Mononuclear cell (primary cell): ENCODE measurements at regions not wholly inside any gene's neighbourhood (a gene's known extent, or its start where the extent isn't known, plus 50 kb on each side); places are given as distances from the start of the nearest gene placed in this dataset.

Experiments used
- H3K27me3 ChIP-seq: 2 replicates; pipeline ENCODE4 v1.6.0; 2011; ENCODE audit warnings: low read length, control low read depth; ENCODE audit not compliant: insufficient read depth
- H3K4me1 ChIP-seq: 2 replicates; pipeline ENCODE4 v1.5.1; 2011; ENCODE audit warnings: mild to moderate bottlenecking, low read length, control low read depth; ENCODE audit not compliant: insufficient read depth
- H3K4me3 ChIP-seq: 2 replicates; pipeline ENCODE4 v1.5.1; 2011; ENCODE audit warnings: mild to moderate bottlenecking, low read length, moderate library complexity
- H3K9me3 ChIP-seq: 2 replicates; pipeline ENCODE4 v1.5.1; 2011; ENCODE audit warnings: low read depth, mild to moderate bottlenecking, control low read depth, low read length

GRCh38 chr1:56304975-56305374 is 274.4 kb downstream of the PLPP3 start:
- H3K9me3 ChIP-seq, result no peaks in the 10 kb centered on the region
- H3K4me3 ChIP-seq, result no peak overlapping the region
- no peaks in the 10 kb centered on the region for H3K27me3 ChIP-seq
- H3K4me1 ChIP-seq, result no peaks in the 10 kb centered on the region

DNA sequence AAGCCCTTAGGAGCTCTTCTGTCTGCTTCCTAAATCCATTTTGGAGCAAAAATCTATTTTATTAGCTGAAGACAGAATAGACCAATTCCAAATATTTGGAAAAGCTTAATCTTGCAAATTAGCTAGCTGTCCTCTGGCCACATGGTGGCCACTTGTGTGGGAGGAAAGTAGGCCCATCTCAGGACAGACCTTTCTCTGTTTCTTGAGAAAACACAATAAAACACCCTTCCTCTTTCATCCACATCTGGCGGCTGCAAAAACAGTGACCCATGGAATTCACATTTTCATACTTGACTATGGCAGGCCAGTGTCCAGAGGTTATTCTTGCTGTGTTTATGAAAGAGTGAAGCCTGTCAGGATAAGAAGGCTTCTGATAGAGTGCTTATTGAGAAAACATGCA is 275.6 kb downstream of the PLPP3 start:
- H3K4me1 ChIP-seq, result no peaks in the 10 kb centered on the region
- no peaks in the 10 kb centered on the region for H3K9me3 ChIP-seq
- no peak overlapping the region for H3K4me3 ChIP-seq
- no peaks in the 10 kb centered on the region for H3K27me3 ChIP-seq

DNA sequence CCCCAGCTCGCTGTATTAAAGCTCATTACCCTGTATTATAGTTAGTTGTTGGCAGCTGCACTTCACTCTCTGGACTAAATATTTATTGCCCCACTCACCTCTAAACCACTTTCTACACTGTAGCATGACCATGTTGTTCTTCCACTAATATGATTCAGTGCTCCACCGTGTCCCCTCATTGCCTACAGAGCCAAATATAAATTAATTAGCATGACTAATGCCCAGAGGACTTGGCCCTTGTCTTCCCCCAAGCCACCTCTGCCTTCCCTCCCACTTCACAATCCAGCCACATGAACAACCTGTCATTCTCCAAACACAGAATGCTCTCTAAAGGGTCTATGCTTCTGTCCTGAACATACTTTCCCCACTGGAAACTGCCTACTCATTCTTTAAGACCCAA is 276.5 kb downstream of the PLPP3 start:
- Histone ChIP-seq H3K27me3 (no peaks in the 10 kb centered on the region), H3K9me3 (no peaks in the 10 kb centered on the region), H3K4me3 (no peak overlapping the region), H3K4me1 (no peaks in the 10 kb centered on the region)

DNA sequence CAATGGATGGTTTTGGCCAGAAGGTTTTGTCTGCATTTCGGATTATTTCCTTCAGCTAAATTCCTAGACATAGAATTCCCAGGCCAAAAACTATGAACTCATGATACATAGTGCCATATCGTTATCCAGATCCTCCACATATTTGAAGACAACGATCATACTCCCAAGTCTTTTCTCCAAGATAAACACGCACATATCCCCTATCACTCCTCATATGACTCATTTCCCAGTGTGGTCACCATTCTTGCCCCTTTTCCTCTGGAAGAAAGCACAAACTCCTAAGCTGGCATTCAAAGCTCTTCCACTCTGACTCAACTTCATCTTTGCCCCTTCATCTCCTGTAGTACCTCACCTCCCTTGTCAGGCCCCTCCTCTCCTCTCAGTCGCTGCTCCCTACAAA is 277.6 kb downstream of the PLPP3 start:
- Histone ChIP-seq H3K4me3 (no peak overlapping the region), H3K27me3 (no peaks in the 10 kb centered on the region), H3K4me1 (no peaks in the 10 kb centered on the region), H3K9me3 (no peaks in the 10 kb centered on the region)

GRCh38 chr1:56300836-56301235 is 278.5 kb downstream of the PLPP3 start:
- H3K27me3 ChIP-seq, result no peaks in the 10 kb centered on the region
- H3K9me3 ChIP-seq, result no peaks in the 10 kb centered on the region
- H3K4me3 ChIP-seq, result no peak overlapping the region
- H3K4me1 ChIP-seq, result peaks cover 4% of the 10 kb centered on the region

DNA sequence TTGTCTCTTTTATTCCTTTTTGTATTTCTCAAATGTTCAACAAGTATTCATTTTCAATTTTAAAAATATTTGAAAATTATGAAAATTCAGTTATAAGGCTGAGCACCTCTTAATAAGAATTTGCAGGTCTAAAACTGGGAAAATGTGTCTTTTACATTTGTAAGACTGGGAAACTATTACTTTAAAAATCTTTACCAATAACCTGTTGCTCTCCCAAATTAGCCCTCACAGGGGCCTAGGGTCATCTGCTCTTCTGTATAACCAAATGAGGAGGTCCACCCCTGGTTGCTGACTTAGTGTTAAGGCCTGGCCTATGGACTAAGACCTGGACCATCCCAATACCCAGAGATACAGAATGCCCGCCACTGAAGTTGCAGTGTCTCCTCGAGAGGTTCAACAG is 280.5 kb downstream of the PLPP3 start:
- H3K27me3 ChIP-seq, result no peaks in the 10 kb centered on the region
- no peaks in the 10 kb centered on the region for H3K9me3 ChIP-seq
- no peak overlapping the region for H3K4me3 ChIP-seq
- H3K4me1 ChIP-seq, result peaks cover 4% of the 10 kb centered on the region

GRCh38 chr1:56297904-56298303 is 281.5 kb downstream of the PLPP3 start:
- Histone ChIP-seq H3K9me3 (no peaks in the 10 kb centered on the region), H3K4me1 (peaks cover 4% of the 10 kb centered on the region), H3K4me3 (no peak overlapping the region), H3K27me3 (no peaks in the 10 kb centered on the region)

DNA sequence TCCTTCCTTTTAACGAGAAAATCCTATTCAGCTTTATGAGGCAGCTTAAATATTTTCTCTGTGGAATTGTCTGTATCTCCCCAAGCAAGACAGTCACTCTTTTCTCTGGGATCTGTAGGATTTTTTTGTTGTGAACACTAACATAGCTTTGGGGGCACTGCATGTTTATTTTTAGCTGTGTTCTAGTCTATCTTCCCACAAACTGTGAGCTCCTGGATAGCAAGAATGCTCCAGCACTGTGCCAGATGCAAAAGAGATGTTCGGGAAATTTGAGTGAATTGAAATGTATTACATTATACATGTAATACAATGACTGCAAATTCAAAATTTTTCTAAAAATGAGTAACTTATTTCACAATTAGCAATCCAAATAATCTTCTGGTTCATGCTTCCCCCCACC is 282.2 kb downstream of the PLPP3 start:
- no peaks in the 10 kb centered on the region for H3K27me3 ChIP-seq
- no peaks in the 10 kb centered on the region for H3K9me3 ChIP-seq
- H3K4me1 ChIP-seq, result peaks cover 4% of the 10 kb centered on the region
- H3K4me3 ChIP-seq, result no peak overlapping the region

GRCh38 chr1:56295949-56296929 is 283.1 kb downstream of the PLPP3 start:
- H3K4me1 ChIP-seq, result peaks cover 4% of the 10 kb centered on the region
- no peak overlapping the region for H3K4me3 ChIP-seq
- no peaks in the 10 kb centered on the region for H3K9me3 ChIP-seq
- H3K27me3 ChIP-seq, result no peaks in the 10 kb centered on the region

DNA sequence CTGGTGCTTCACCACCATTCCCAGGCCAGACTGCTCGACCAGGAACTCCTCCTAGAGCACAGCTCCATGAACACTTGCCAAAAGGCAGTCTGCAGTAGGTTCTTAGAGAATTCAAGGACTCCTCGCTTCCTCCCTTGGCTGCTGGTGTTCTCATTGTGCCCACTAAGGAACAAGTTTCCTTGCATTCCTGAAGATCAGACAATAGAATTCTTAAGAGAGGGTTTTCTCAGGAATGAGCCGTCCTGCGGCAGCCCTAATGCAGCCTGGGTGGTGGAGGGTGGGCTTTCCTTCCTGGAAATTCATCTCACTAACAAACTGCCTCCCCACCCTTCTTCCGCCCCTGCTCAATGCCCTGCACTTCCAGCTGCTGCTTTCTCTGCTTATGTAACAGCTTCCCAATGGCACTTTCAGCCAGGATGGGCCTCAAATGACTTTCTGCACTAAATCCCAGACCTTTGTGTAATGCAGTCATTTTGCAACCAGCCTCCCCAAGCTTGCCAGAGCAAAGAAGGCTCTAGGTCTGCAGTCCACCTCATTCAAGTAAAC is 287.9 kb downstream of the PLPP3 start:
- Histone ChIP-seq H3K4me3 (no peak overlapping the region), H3K9me3 (no peaks in the 10 kb centered on the region), H3K4me1 (peaks cover 4% of the 10 kb centered on the region), H3K27me3 (no peaks in the 10 kb centered on the region)

- Histone ChIP-seq H3K4me1 (no peaks in the 10 kb centered on the region), H3K4me3 (no peak overlapping the region), H3K9me3 (no peaks in the 10 kb centered on the region), H3K27me3 (no peaks in the 10 kb centered on the region)
Measured at GRCh38 chr1:56289260-56289659, 290.1 kb downstream of the PLPP3 start.

GRCh38 chr1:56287721-56288120 is 291.6 kb downstream of the PLPP3 start:
- Histone ChIP-seq H3K9me3 (no peaks in the 10 kb centered on the region), H3K4me1 (no peaks in the 10 kb centered on the region), H3K4me3 (no peak overlapping the region), H3K27me3 (no peaks in the 10 kb centered on the region)

- no peaks in the 10 kb centered on the region for H3K27me3 ChIP-seq
- no peaks in the 10 kb centered on the region for H3K9me3 ChIP-seq
- H3K4me3 ChIP-seq, result no peak overlapping the region
- no peaks in the 10 kb centered on the region for H3K4me1 ChIP-seq
Measured at GRCh38 chr1:56286956-56287355, 292.4 kb downstream of the PLPP3 start.

- no peaks in the 10 kb centered on the region for H3K4me1 ChIP-seq
- no peaks in the 10 kb centered on the region for H3K27me3 ChIP-seq
Measured at GRCh38 chr1:56286506-56286905, 292.9 kb downstream of the PLPP3 start.

GRCh38 chr1:56285554-56286402 is 293.6 kb downstream of the PLPP3 start:
- H3K9me3 ChIP-seq, result no peaks in the 10 kb centered on the region
- no peak overlapping the region for H3K4me3 ChIP-seq
- no peaks in the 10 kb centered on the region for H3K4me1 ChIP-seq
- no peaks in the 10 kb centered on the region for H3K27me3 ChIP-seq

More at GRCh38 chr1:56286506-56286905, 292.9 kb downstream of the PLPP3 start:
- Histone ChIP-seq H3K9me3 (no peaks in the 10 kb centered on the region), H3K4me3 (no peak overlapping the region)
